ENCODE measurements at regions not wholly inside any gene's neighbourhood (a gene's known extent, or its start where the extent isn't known, plus 50 kb on each side); places are given as distances from the start of the nearest gene placed in this dataset.

GRCh38 chr6:14217728-14218518 lies 100.4 kb downstream of the CD83 start:
- FAIRE-seq (no peak), DNase-seq (ENCODE audit: low read depth) (no peak)
- Histone ChIP-seq H3K36me3 (ENCODE audit: control insufficient read depth, insufficient read depth, low read length) (no peaks in the 10 kb centered on the region), H3K27me3 (ENCODE audit: control insufficient read depth, insufficient read depth, low read length) (no peaks in the 10 kb centered on the region), H3K4me3 (ENCODE audit: low read depth, low read length) (no peak overlapping the region)
- TF ChIP-seq, protein P1, sequence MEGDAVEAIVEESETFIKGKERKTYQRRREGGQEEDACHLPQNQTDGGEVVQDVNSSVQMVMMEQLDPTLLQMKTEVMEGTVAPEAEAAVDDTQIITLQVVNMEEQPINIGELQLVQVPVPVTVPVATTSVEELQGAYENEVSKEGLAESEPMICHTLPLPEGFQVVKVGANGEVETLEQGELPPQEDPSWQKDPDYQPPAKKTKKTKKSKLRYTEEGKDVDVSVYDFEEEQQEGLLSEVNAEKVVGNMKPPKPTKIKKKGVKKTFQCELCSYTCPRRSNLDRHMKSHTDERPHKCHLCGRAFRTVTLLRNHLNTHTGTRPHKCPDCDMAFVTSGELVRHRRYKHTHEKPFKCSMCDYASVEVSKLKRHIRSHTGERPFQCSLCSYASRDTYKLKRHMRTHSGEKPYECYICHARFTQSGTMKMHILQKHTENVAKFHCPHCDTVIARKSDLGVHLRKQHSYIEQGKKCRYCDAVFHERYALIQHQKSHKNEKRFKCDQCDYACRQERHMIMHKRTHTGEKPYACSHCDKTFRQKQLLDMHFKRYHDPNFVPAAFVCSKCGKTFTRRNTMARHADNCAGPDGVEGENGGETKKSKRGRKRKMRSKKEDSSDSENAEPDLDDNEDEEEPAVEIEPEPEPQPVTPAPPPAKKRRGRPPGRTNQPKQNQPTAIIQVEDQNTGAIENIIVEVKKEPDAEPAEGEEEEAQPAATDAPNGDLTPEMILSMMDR (IDR thresholded peaks at IDR 0.05; ENCODE audit: insufficient read depth, low read length, severe bottlenecking) = no peak

GRCh38 chr6:14218519-14218800 lies 100.9 kb downstream of the CD83 start:
- TF ChIP-seq, protein P1 (IDR thresholded peaks at IDR 0.05; ENCODE audit: insufficient read depth, low read length, severe bottlenecking) = no peak
- Histone ChIP-seq H3K27me3 (ENCODE audit: control insufficient read depth, insufficient read depth, low read length) (no peaks in the 10 kb centered on the region), H3K36me3 (ENCODE audit: control insufficient read depth, insufficient read depth, low read length) (no peaks in the 10 kb centered on the region), H3K4me3 (ENCODE audit: low read depth, low read length) (no peak overlapping the region)
- no peak for DNase-seq (ENCODE audit: low read depth)
- FAIRE-seq = no peak

DNA sequence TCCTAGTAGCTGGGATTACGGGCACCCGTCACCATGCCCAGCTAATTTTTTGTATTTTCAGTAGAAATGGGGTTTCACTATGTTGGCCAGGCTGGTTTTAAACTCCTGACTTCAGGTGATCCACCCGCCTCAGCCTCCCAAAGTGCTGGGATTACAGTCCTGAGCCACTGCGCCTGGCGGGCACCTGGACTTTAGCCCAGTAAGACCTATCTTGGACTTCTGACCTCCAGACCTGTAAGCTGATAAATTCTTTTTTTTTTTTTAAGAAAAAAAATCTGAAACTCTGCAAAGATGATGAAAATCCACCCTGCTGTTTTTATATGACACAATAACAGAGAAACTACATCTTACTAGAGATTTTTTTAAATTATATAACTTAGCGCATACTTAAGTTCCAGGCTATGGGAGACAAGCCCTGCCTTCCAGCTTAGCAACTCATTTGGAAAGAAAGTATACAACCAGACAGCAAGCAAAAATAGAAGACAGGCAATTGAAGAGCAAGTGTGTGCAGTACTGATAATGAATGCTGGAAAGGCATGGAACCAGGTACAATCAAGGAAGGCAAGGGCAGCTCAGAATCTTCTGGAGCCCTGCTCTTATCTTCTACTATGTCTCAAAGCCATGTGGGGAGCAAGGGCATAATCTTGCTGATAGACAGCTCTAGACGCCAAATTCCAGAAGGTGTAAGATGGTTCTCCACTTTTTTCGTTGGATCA lies 104.2 kb downstream of the CD83 start:
- no peaks in the 10 kb centered on the region for H3K36me3 ChIP-seq (ENCODE audit: control insufficient read depth, insufficient read depth, low read length)
- H3K4me3 ChIP-seq (ENCODE audit: low read depth, low read length) = no peak overlapping the region
- no peaks in the 10 kb centered on the region for H3K27me3 ChIP-seq (ENCODE audit: control insufficient read depth, insufficient read depth, low read length)
- TF ChIP-seq, protein P1 (IDR thresholded peaks at IDR 0.05; ENCODE audit: insufficient read depth, low read length, severe bottlenecking) = no peak
- FAIRE-seq (no peak), DNase-seq (ENCODE audit: low read depth) (no peak)

DNA sequence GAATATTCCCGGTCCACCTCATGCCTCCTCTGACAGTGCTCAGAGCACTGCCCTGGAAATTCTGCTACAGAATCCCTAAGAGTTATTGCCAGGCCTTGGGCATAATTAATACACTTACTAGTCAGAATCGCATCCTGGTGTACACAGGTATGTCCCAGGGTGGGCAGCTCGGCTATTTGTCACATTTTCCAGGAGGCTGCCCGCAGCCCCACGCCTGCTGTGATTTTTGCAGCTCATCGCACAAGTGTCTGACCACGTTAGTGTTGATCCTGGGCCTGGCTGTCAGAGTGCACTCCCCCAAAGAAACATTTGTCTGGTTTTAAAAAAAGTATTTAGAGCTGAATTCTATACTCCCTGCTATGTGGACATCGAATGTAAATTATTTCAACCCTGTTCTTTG lies 105.4 kb downstream of the CD83 start:
- no peaks in the 10 kb centered on the region for H3K36me3 ChIP-seq (ENCODE audit: control insufficient read depth, insufficient read depth, low read length)
- H3K4me3 ChIP-seq (ENCODE audit: low read depth, low read length) = no peak overlapping the region
- FAIRE-seq = no peak
- DNase-seq (ENCODE audit: low read depth) = no peak
- H3K27me3 ChIP-seq (ENCODE audit: control insufficient read depth, insufficient read depth, low read length) = no peaks in the 10 kb centered on the region
- TF ChIP-seq, protein P1 (IDR thresholded peaks at IDR 0.05; ENCODE audit: insufficient read depth, low read length, severe bottlenecking) = no peak

GRCh38 chr6:14224359-14225103 lies 107.0 kb downstream of the CD83 start:
- H3K4me3 ChIP-seq (ENCODE audit: low read depth, low read length) = no peak overlapping the region
- H3K27me3 ChIP-seq (ENCODE audit: control insufficient read depth, insufficient read depth, low read length) = no peaks in the 10 kb centered on the region
- TF ChIP-seq, protein P1 (IDR thresholded peaks at IDR 0.05; ENCODE audit: insufficient read depth, low read length, severe bottlenecking) = no peak
- H3K36me3 ChIP-seq (ENCODE audit: control insufficient read depth, insufficient read depth, low read length) = no peaks in the 10 kb centered on the region
- DNase-seq (ENCODE audit: low read depth) (no peak), FAIRE-seq (no peak)
